ENCODE measurements at regions not wholly inside any gene's neighbourhood (a gene's known extent, or its start where the extent isn't known, plus 50 kb on each side); places are given as distances from the start of the nearest gene placed in this dataset.

GRCh38 chr6:71134929-71135642 lies 153.5 kb upstream of the OGFRL1 start:
- TF ChIP-seq CTCF (IDR thresholded peaks at IDR 0.05; ENCODE audit: borderline replicate concordance, control extremely low read depth, extremely low read depth, insufficient read depth, missing control alignments) = no peak
- in situ Hi-C loops (cut with MboI; ENCODE audit: low sequenced_read_pairs, unreplicated experiment) = no loop called here
- DNase-seq (ENCODE audit: low spot score) = no peak

DNA sequence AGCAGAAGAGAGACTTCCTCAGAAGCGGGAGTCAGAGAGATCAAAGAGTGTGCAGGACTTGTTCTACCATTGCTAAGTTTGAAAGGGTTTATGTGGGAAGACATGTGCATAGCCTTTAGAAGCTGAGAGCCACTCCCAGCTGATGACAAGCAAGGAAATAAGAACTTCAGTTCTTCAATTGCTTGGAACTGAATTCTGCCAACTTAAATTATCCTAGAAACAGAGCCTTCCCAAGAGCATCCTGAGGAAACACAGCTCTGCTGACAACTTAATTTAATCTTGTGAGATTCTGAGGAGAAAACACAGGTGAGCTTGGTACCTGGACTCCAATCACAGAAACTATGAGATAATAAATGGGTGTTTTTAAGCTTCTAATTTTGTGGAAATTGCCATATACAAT lies 150.6 kb upstream of the OGFRL1 start:
- DNase-seq (ENCODE audit: low spot score) = no peak
- in situ Hi-C loops (cut with MboI; ENCODE audit: low sequenced_read_pairs, unreplicated experiment) = no loop called here
- no peak for TF ChIP-seq CTCF (IDR thresholded peaks at IDR 0.05; ENCODE audit: borderline replicate concordance, control extremely low read depth, extremely low read depth, insufficient read depth, missing control alignments)

- in situ Hi-C loops (cut with MboI; ENCODE audit: low sequenced_read_pairs, unreplicated experiment) = no loop called here
- no peak for DNase-seq (ENCODE audit: low spot score)
- no peak for TF ChIP-seq CTCF (IDR thresholded peaks at IDR 0.05; ENCODE audit: borderline replicate concordance, control extremely low read depth, extremely low read depth, insufficient read depth, missing control alignments)
Measured at GRCh38 chr6:71138376-71138775, 150.2 kb upstream of the OGFRL1 start.

GRCh38 chr6:71139249-71139648 lies 149.4 kb upstream of the OGFRL1 start:
- TF ChIP-seq CTCF (IDR thresholded peaks at IDR 0.05; ENCODE audit: borderline replicate concordance, control extremely low read depth, extremely low read depth, insufficient read depth, missing control alignments) = no peak
- in situ Hi-C loops (cut with MboI; ENCODE audit: low sequenced_read_pairs, unreplicated experiment) = no loop called here
- no peak for DNase-seq (ENCODE audit: low spot score)

- in situ Hi-C loops (cut with MboI; ENCODE audit: low sequenced_read_pairs, unreplicated experiment) = no loop called here
- DNase-seq (ENCODE audit: low spot score) = no peak
- TF ChIP-seq CTCF (IDR thresholded peaks at IDR 0.05; ENCODE audit: borderline replicate concordance, control extremely low read depth, extremely low read depth, insufficient read depth, missing control alignments) = no peak
Measured at GRCh38 chr6:71153755-71154325, 134.8 kb upstream of the OGFRL1 start.

DNA sequence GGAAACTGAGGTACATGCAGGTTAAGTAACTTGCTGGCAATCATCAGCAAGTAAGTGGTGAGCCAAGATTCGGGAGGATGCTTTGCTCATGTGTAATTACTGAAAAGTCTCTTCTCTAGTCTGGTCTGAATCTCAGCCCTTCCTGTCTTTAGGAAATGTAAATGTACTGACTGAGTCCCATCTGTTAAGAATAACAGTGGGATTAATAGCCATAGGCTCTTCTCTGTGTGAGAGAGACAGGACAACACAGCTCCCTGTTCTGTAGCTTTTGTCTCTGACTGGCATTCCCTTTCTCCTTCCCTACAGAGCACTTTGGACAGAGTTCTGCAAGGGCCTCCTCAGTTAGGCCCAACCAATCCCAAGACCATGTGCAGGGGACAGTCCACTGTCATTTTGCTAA lies 131.3 kb upstream of the OGFRL1 start:
- TF ChIP-seq CTCF (IDR thresholded peaks at IDR 0.05; ENCODE audit: borderline replicate concordance, control extremely low read depth, extremely low read depth, insufficient read depth, missing control alignments) = no peak
- in situ Hi-C loops (cut with MboI; ENCODE audit: low sequenced_read_pairs, unreplicated experiment) = no loop called here
- no peak for DNase-seq (ENCODE audit: low spot score)

Measured in GM13976 (cell line).